ENCODE measurements at regions not wholly inside any gene's neighbourhood (a gene's known extent, or its start where the extent isn't known, plus 50 kb on each side); places are given as distances from the start of the nearest gene placed in this dataset.

DNA sequence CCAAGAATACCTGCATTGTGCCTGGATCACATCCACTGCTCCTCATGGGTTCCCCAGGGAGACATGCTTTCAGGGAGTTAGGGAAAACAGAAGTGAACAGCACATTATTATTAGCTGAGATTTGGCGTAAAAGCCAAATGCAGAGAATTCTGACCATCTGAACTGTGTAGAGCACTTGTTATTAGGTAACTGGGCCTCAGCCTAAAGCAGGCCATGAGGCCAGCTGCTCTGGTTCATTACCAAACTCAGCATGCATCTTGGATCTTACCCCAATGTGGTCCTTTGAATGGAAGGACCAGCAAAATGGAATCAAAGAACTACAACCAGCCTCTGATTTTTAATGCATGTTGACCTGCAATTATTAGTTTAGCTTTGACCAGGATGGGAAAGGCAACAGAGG is 322.3 kb downstream of the KCNS3 start:
- TF ChIP-seq ZFX (IDR thresholded peaks at IDR 0.05; ENCODE audit: borderline replicate concordance) = no peak
- TF ChIP-seq, protein P1, sequence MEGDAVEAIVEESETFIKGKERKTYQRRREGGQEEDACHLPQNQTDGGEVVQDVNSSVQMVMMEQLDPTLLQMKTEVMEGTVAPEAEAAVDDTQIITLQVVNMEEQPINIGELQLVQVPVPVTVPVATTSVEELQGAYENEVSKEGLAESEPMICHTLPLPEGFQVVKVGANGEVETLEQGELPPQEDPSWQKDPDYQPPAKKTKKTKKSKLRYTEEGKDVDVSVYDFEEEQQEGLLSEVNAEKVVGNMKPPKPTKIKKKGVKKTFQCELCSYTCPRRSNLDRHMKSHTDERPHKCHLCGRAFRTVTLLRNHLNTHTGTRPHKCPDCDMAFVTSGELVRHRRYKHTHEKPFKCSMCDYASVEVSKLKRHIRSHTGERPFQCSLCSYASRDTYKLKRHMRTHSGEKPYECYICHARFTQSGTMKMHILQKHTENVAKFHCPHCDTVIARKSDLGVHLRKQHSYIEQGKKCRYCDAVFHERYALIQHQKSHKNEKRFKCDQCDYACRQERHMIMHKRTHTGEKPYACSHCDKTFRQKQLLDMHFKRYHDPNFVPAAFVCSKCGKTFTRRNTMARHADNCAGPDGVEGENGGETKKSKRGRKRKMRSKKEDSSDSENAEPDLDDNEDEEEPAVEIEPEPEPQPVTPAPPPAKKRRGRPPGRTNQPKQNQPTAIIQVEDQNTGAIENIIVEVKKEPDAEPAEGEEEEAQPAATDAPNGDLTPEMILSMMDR (IDR thresholded peaks at IDR 0.05) = no peak
- H3K27ac ChIP-seq = no peak overlapping the region

- TF ChIP-seq, protein P1 (IDR thresholded peaks at IDR 0.05) = no peak
- TF ChIP-seq ZFX (IDR thresholded peaks at IDR 0.05; ENCODE audit: borderline replicate concordance) = no peak
- H3K27ac ChIP-seq = no peak overlapping the region
Observed at GRCh38 chr2:18198677-18199076, 320.2 kb downstream of the KCNS3 start.

GRCh38 chr2:18194161-18194560 is 315.7 kb downstream of the KCNS3 start:
- no peak for TF ChIP-seq ZFX (IDR thresholded peaks at IDR 0.05; ENCODE audit: borderline replicate concordance)
- TF ChIP-seq, protein P1 (IDR thresholded peaks at IDR 0.05) = no peak
- no peak overlapping the region for H3K27ac ChIP-seq

DNA sequence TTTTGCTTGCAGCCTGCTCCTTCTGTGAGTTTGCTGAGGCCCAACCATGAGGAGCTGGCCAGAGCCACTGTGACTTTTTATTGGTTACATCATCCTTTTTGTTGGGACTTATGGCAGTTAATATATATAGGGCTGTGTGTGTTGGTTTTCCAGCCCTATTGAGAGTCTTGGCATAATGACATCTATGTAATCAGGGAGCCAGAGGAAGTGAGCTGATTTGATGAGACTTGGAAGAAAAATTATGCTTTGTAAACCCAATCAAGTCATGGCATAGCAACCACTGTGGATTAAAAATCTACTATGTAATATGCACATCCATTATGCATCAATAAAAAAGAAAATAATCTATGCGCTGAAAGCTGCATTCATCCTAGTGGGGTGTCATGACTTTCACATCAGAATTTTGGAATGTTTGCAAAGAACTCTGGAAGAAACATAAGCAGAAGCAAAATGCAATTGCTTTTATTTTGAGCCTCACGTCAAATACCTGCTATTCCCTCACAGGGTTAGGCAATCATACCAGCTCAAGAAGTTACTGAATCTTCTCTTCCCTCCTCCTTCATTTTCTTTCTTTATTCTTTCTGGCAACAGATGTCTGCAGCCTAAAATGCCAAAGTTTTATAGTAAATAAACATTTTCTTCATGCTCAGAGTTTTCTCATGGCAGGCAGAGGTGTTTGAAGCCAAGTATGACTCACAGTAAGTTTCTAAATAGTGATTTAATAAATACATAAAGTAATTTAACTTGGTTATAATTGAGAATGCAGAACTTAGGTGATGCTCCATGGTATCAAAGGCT is 308.5 kb downstream of the KCNS3 start:
- H3K27ac ChIP-seq = no peak overlapping the region
- no peak for TF ChIP-seq ZFX (IDR thresholded peaks at IDR 0.05; ENCODE audit: borderline replicate concordance)
- TF ChIP-seq, protein P1 (IDR thresholded peaks at IDR 0.05) = no peak

DNA sequence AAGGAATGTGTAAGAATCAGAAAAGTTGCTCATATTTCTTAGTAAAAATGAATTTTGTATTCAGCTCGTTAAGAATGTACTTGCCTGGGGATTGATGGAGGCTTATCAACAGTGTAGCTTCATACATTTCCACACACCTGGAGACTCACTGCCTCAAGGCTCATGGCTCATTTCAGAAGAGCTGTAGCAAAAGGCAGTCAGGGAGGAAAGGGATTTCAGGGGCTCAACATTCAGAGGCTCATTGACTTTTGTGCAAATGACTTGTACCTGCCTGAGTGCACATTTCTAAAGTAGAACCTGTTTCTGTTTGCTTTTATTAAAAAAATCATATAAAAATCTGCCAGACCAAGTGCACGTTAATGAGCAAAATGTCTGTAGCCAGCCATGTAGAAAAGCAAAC is 304.4 kb downstream of the KCNS3 start:
- TF ChIP-seq, protein P1 (IDR thresholded peaks at IDR 0.05) = no peak
- H3K27ac ChIP-seq = no peak overlapping the region

DNA sequence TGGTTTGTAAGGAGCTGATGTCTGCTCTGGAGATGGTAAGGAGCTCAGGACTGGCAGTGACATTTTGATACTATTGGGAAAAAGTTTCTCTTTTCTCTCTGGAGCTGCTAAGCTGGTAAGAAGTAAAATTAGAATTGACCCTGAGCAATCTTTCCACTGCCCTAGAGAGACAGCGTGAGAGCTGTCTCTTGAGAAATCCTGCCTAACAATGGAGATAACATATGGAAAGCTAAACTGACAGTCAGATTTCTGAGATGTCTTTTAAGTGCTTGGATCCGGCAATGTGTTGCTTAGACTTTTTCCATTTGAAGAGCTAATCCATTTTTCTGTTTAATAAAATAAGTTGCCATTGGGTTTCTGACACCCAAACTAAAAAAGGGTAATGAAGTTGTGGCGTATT is 302.4 kb downstream of the KCNS3 start:
- TF ChIP-seq ZFX (IDR thresholded peaks at IDR 0.05; ENCODE audit: borderline replicate concordance) = no peak
- TF ChIP-seq, protein P1 (IDR thresholded peaks at IDR 0.05) = no peak
- H3K27ac ChIP-seq = no peak overlapping the region

- H3K27ac ChIP-seq = no peak overlapping the region
- TF ChIP-seq ZFX (IDR thresholded peaks at IDR 0.05; ENCODE audit: borderline replicate concordance) = no peak
- TF ChIP-seq, protein P1 (IDR thresholded peaks at IDR 0.05) = no peak
Observed at GRCh38 chr2:18180031-18180610, 301.7 kb downstream of the KCNS3 start.
